Heart right ventricle (tissue), 16 donors: ENCODE measurements at regions not wholly inside any gene's neighbourhood (a gene's known extent, or its start where the extent isn't known, plus 50 kb on each side); places are given as distances from the start of the nearest gene placed in this dataset.

ENCODE experiments used
- ATAC-seq, 8 donors: fragments of 200-7000 bp; cut with Tn5 transposase; one replicate each; pipeline ENCODE4 v1.9.1; 2020; ENCODE audit warnings: mild to moderate bottlenecking in 8 of 8, moderate library complexity in 8 of 8, moderate number of reproducible peaks in 1 of 8
- DNase-seq, 2 donors: peaks; one replicate each; pipeline ENCODE4 v3.0.0-alpha.2; 2020
- H3K27ac ChIP-seq, 10 donors: fragments of 200-600 bp; sonication (generic) in 2 of 10; one replicate each; pipeline versions ENCODE4 v1.5.0 to v1.8.0; 2020 to 2022; ENCODE audit warnings: mild to moderate bottlenecking in 3 of 10
- H3K27me3 ChIP-seq, 7 donors: fragments of 200-600 bp; one replicate each; pipeline ENCODE4 v1.8.0; 2021 to 2022; ENCODE audit warnings: mild to moderate bottlenecking in 2 of 7
- H3K36me3 ChIP-seq, 9 donors: fragments of 200-600 bp; sonication (generic) in 1 of 9; one replicate each; pipeline versions ENCODE4 v1.5.0 to v1.8.0; 2020 to 2022; ENCODE audit warnings: mild to moderate bottlenecking in 2 of 9
- H3K4me1 ChIP-seq, 9 donors: fragments of 200-600 bp; sonication (generic) in 1 of 9; one replicate each; pipeline versions ENCODE4 v1.5.0 to v1.8.0; 2020 to 2022; ENCODE audit warnings: mild to moderate bottlenecking in 4 of 9
- H3K4me3 ChIP-seq, 10 donors: fragments of 200-600 bp; sonication (generic) in 2 of 10; one replicate each; pipeline versions ENCODE4 v1.5.0 to v1.8.0; 2020 to 2022; ENCODE audit warnings: mild to moderate bottlenecking in 7 of 10, moderate library complexity in 2 of 10
- H3K9me3 ChIP-seq, 11 donors: fragments of 200-600 bp in 10 of 11; sonication (generic) in 2 of 11; one replicate each; pipeline versions ENCODE4 v1.5.0 to v1.8.0; 2013 to 2022; ENCODE audit warnings: mild to moderate bottlenecking in 2 of 11, control low read depth in 1 of 11, moderate library complexity in 1 of 11
- WGBS, 2 donors: extraction: QIAGEN DNeasy Blood & Tissue Kit; methylation state at CpG; one replicate each; pipeline ENCODE4 v1.1.7; 2013; ENCODE audit warnings: inconsistent platforms in 1 of 2; 5-methylcytosine and 5-hydroxymethylcytosine counted together
- intact Hi-C, 10 donors: fragments of 100-400 bp; cut with DNase I; formaldehyde crosslinking; loops; one replicate each; pipeline versions ENCODE4 v1.11.1 to v1.14.2; 2022
- TF ChIP-seq, protein P1 (sequence below), 9 donors: fragments of 200-600 bp; sonication (generic) in 2 of 9; IDR thresholded peaks; one replicate each; pipeline versions ENCODE4 v1.5.0 to v1.8.0; 2021 to 2022; ENCODE audit warnings: antibody characterized with exemption in 9 of 9, mild to moderate bottlenecking in 5 of 9, moderate library complexity in 1 of 9
- donor health status: Arrhythmogenic right ventricular cardiomyopathy.
- donor health status: ischemic (EF 13 %, LVEDD 7.1; RV severe dilation, severe dysfunction).
- donor health status: healthy with polysubstance abuse.
- donor health status: DM: no; HTN: yes; CAD: no.
- donor health status: DM: no; HTN: no; CAD: no.
- donor health status: ischemic (EF 25% LVEDD 6.9; RV normal size, moderate dysfunction).
- donor health status: ischemic (EF 25% LVEDD 5.7; RV mildly dilated, moderate dysfunction).
- donor health status: healthy.
- donor health status: DM: yes; HTN: yes; CAD: no.
- donor health status: Ischemic cardiomyopathy.
- donor health status: ischemic (EF 35%, LVEDD 5.7; RV mildly dilated, moderate dysfunction).
- donor health status: nonischemic (EF 11% LVEDD 7.7; RV severe dilation, severe dysfunction).
- donor health status: DM: yes; HTN: yes; CAD: no.
- donor health status: PGD.
- donor health status: ischemic (EF 29% LVEDD 5.4; RV normal size, mild dysfunction).
- donor health status: nonischemic (EF 23%, LVEDD 6.1; RV moderate dilation, normal function).

DNA sequence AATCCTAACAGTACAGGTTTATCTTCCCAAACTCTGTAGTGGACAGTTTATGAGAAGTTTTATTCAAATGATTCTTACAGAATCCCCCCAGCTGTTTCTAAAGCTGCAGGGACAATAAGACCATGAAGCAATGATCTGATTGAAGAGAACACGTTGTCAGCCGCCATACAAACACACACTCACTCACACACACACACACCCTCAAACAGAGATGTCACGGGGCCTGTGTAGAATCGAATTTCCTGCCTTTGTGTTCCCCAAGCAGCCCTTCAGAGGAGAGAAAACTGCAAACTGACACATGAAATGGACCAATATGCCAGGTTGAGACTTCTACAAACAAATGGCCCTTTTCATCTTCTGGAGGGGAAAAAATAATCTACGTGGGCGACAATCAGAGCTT, 80.5 kb upstream of the TBX3 start:
- no peak for ATAC-seq
- DNase-seq = no peak
- H3K36me3 ChIP-seq = no peaks in the 10 kb centered on the region
- no peak overlapping the region for H3K4me3 ChIP-seq
- peaks cover 0 to 7% (median 0%) of the 10 kb centered on the region in 9 donors for H3K4me1 ChIP-seq
- TF ChIP-seq, protein P1, sequence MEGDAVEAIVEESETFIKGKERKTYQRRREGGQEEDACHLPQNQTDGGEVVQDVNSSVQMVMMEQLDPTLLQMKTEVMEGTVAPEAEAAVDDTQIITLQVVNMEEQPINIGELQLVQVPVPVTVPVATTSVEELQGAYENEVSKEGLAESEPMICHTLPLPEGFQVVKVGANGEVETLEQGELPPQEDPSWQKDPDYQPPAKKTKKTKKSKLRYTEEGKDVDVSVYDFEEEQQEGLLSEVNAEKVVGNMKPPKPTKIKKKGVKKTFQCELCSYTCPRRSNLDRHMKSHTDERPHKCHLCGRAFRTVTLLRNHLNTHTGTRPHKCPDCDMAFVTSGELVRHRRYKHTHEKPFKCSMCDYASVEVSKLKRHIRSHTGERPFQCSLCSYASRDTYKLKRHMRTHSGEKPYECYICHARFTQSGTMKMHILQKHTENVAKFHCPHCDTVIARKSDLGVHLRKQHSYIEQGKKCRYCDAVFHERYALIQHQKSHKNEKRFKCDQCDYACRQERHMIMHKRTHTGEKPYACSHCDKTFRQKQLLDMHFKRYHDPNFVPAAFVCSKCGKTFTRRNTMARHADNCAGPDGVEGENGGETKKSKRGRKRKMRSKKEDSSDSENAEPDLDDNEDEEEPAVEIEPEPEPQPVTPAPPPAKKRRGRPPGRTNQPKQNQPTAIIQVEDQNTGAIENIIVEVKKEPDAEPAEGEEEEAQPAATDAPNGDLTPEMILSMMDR (IDR thresholded peaks at IDR 0.05) = no peak
- intact Hi-C loops = no loop called here
- H3K9me3 ChIP-seq = no peaks in the 10 kb centered on the region
- WGBS, 2 donors = 72 to 76% methylated on average over 6 of the region's 6 CpGs
- no peak overlapping the region for H3K27ac ChIP-seq
- H3K27me3 ChIP-seq = peaks cover 0 to 3% (median 0%) of the 10 kb centered on the region in 7 donors

DNA sequence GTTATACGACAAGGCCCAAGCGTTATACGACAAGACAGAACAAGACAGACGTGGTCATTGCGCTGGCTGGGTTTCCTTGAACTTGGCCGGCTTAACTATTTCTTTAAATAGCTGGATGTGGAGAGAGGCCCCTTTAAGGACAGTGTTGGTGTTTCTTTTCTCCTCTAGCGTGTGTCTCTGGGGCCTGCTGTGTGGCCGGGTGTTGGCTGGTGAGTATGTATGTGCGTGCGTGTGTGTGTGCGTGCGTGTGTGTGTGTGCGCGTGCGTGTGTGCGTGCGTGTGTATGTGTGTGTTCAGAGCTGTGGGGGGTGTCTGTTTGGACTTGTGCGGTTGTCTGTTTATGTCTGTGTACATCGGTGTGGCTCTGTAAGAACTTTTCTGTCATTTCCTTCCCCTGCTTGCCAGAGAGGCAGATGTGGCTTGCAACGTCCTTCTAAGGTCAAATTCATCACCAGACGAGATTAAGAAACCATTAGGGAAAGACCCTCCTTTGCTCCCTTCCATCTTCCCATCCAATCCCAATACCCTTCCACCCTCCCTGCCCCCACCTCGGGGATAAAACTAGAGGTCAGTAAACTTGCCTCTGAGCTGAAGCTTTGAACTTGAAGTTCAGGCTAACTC, 78.6 kb upstream of the TBX3 start:
- Histone ChIP-seq H3K4me1 (peaks cover 0 to 7% (median 0%) of the 10 kb centered on the region in 9 donors), H3K4me3 (peak overlapping the region in 1 of 10 donors; percentile 5), H3K9me3 (no peaks in the 10 kb centered on the region), H3K27me3 (peaks cover 0 to 3% (median 0%) of the 10 kb centered on the region in 7 donors), H3K27ac (peak overlapping the region in 1 of 10 donors; percentile 30), H3K36me3 (no peaks in the 10 kb centered on the region)
- ATAC-seq (peak; percentile 51 to 89 (median 83)), DNase-seq (peak; percentile 18 to 25)
- intact Hi-C loops = no loop called here
- 30 to 37% methylated on average over 22 of the region's 22 CpGs for WGBS, 2 donors
- TF ChIP-seq, protein P1 (IDR thresholded peaks at IDR 0.05) = no peak

DNA sequence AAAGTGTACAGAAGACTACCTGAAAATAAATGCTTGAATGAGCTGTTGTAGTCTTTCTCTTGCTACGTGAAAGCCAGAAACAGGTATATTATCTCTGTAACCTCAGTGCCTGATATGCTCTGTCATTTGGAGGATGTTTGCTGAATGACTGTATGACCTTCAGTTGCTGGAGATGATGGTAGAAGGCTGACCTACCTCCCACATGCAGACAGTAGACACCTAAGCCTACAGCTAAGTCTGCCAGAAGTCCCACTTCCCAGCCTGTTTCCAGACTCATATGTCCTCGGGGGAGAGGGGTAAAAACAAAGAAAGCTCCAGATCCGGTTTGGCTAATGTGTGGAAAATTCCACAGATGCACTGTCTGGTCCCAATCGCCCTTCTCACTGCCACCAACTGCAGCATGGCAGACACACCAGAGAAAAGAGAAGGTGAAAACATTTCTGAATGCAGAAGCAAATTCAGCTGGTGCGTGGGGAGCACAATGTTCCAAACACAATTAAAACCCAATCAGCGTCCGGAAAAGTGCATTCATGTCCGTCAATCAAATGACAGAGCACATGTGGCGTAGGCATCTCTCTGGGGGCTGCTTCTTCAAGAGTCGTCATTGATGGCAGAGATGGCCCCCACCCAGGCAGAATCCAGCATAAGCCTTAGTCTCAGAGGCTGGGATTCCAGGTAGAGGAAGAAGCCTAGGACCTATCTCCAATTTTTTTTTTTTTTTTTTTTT, 76.3 kb upstream of the TBX3 start:
- Histone ChIP-seq H3K4me1 (peaks cover 0 to 7% (median 0%) of the 10 kb centered on the region in 9 donors), H3K9me3 (no peaks in the 10 kb centered on the region), H3K4me3 (no peak overlapping the region), H3K27me3 (no peaks in the 10 kb centered on the region), H3K27ac (no peak overlapping the region), H3K36me3 (no peaks in the 10 kb centered on the region)
- WGBS, 2 donors = 70 to 73% methylated on average over 10 of the region's 10 CpGs
- ATAC-seq (no peak), DNase-seq (no peak)
- intact Hi-C loops = no loop called here
- TF ChIP-seq, protein P1 (IDR thresholded peaks at IDR 0.05) = no peak

DNA sequence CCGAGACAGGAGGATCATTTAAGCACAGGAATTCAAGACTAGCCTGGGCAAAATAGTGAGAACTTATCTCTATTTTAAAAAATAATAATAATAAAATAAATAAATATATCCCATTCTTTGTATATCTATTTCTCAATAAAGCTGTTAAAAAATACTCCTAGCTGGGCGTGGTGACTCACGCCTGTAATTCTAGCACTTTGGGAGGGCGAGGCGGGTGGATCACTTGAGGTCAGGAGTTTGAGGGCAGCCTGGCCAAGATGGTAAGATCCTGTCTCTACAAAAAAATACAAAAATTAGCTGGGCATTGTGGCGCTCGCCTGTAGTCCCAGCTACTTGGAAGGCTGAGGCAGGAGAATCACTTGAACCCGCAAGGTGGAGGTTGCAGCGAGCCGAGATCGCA, 75.7 kb upstream of the TBX3 start:
- no peak for ATAC-seq
- 96 to 98% methylated on average over 11 of the region's 11 CpGs for WGBS, 2 donors

More for the DNA sequence above, 75.7 kb upstream of the TBX3 start:
- H3K4me3 ChIP-seq = no peak overlapping the region
- intact Hi-C loops = no loop called here
- no peaks in the 10 kb centered on the region for H3K36me3 ChIP-seq
- no peaks in the 10 kb centered on the region for H3K9me3 ChIP-seq
- peaks cover 0 to 7% (median 0%) of the 10 kb centered on the region in 9 donors for H3K4me1 ChIP-seq
- TF ChIP-seq, protein P1 (IDR thresholded peaks at IDR 0.05) = no peak
- H3K27me3 ChIP-seq = no peaks in the 10 kb centered on the region
- H3K27ac ChIP-seq = no peak overlapping the region
- DNase-seq = no peak
